H9 (cell line): ENCODE measurements at regions not wholly inside any gene's neighbourhood (a gene's known extent, or its start where the extent isn't known, plus 50 kb on each side); places are given as distances from the start of the nearest gene placed in this dataset.

ENCODE experiments used
- DNase-seq: peaks from one replicate; pipeline ENCODE4 v3.0.0-alpha.2; 2017
- H2AFZ ChIP-seq: one replicate; pipeline ENCODE4 v1.6.1; 2013; ENCODE audit warnings: mild to moderate bottlenecking, low read length, control low read depth, moderate library complexity
- H2AK5ac ChIP-seq: 2 replicates; pipeline ENCODE4 v1.6.1; 2013; ENCODE audit warnings: low read length, control low read depth, mixed read lengths; ENCODE audit not compliant: insufficient read length
- H2BK120ac ChIP-seq: one replicate; pipeline ENCODE4 v1.6.1; 2013; ENCODE audit warnings: low read depth, mild to moderate bottlenecking, low read length, control low read depth, inconsistent platforms; ENCODE audit not compliant: poor library complexity, severe bottlenecking
- H2BK12ac ChIP-seq: 2 replicates; pipeline ENCODE4 v1.6.1; 2013; ENCODE audit warnings: low read length, control low read depth, mixed read lengths, low read depth; ENCODE audit not compliant: insufficient read length
- H2BK15ac ChIP-seq: 2 replicates; pipeline ENCODE4 v1.6.1; 2013; ENCODE audit warnings: low read depth, low read length, control low read depth
- H2BK20ac ChIP-seq: one replicate; pipeline ENCODE4 v1.6.1; 2013; ENCODE audit warnings: low read depth, mild to moderate bottlenecking, low read length, control low read depth, inconsistent platforms; ENCODE audit not compliant: poor library complexity, severe bottlenecking
- H2BK5ac ChIP-seq: 2 replicates; pipeline ENCODE4 v1.6.1; 2013; ENCODE audit warnings: low read length, control low read depth, mixed read lengths; ENCODE audit not compliant: insufficient read length
- H3K14ac ChIP-seq: 2 replicates; pipeline ENCODE4 v1.6.1; 2013; ENCODE audit warnings: low read length, control low read depth; ENCODE audit not compliant: insufficient read depth
- H3K18ac ChIP-seq: 2 replicates; pipeline ENCODE4 v1.6.1; 2013; ENCODE audit warnings: low read depth, mild to moderate bottlenecking, mixed read lengths, low read length, control low read depth; ENCODE audit not compliant: insufficient read length
- H3K23ac ChIP-seq: 2 replicates; pipeline ENCODE4 v1.6.1; 2013; ENCODE audit warnings: low read length, control low read depth, mixed read lengths, low read depth; ENCODE audit not compliant: insufficient read length
- H3K23me2 ChIP-seq: 2 replicates; pipeline ENCODE4 v1.6.1; 2013; ENCODE audit warnings: low read depth, mild to moderate bottlenecking, mixed read lengths, low read length, control low read depth; ENCODE audit not compliant: insufficient read length, poor library complexity, severe bottlenecking
- H3K27ac ChIP-seq: 2 replicates; pipeline ENCODE4 v1.5.1; 2013; ENCODE audit warnings: low read length, control low read depth, mixed read lengths, low read depth; ENCODE audit not compliant: insufficient read length
- H3K27me3 ChIP-seq: 2 replicates; pipeline ENCODE4 v1.6.1; 2013; ENCODE audit warnings: low read length, control low read depth, inconsistent platforms; ENCODE audit not compliant: insufficient read depth
- H3K4ac ChIP-seq: 2 replicates; pipeline ENCODE4 v1.6.1; 2013; ENCODE audit warnings: low read depth, mild to moderate bottlenecking, control low read depth, inconsistent platforms, low read length, moderate library complexity
- H3K4me1 ChIP-seq: 2 replicates; pipeline ENCODE4 v1.6.1; 2013; ENCODE audit warnings: low read length, control low read depth, inconsistent platforms; ENCODE audit not compliant: insufficient read depth
- H3K4me2 ChIP-seq: 2 replicates; pipeline ENCODE4 v1.6.1; 2013; ENCODE audit warnings: low read length, control low read depth, mixed read lengths; ENCODE audit not compliant: insufficient read length, insufficient read depth
- H3K56ac ChIP-seq: 2 replicates; pipeline ENCODE4 v1.6.1; 2013; ENCODE audit warnings: low read depth, mild to moderate bottlenecking, mixed read lengths, low read length, control low read depth; ENCODE audit not compliant: insufficient read length
- H3K79me1 ChIP-seq: 2 replicates; pipeline ENCODE4 v1.6.1; 2013; ENCODE audit warnings: low read depth, mild to moderate bottlenecking, moderate library complexity, low read length, control low read depth, inconsistent platforms; ENCODE audit not compliant: insufficient read depth, poor library complexity, severe bottlenecking
- H3K79me2 ChIP-seq: 2 replicates; pipeline ENCODE4 v1.6.1; 2013; ENCODE audit warnings: low read length, control low read depth, inconsistent platforms; ENCODE audit not compliant: insufficient read depth
- H3K9ac ChIP-seq: 2 replicates; pipeline ENCODE4 v1.6.1; 2013; ENCODE audit warnings: low read length, control low read depth, mixed read lengths; ENCODE audit not compliant: insufficient read length; ENCODE audit errors: extremely low read depth
- H3K9me3 ChIP-seq: one replicate; pipeline ENCODE4 v1.6.1; 2013; ENCODE audit warnings: low read depth, low read length, inconsistent platforms; ENCODE audit not compliant: control insufficient read depth
- H3T11ph ChIP-seq: one replicate; pipeline ENCODE4 v1.6.1; 2013; ENCODE audit warnings: mild to moderate bottlenecking, low read length, control low read depth, inconsistent platforms
- H4K20me1 ChIP-seq: one replicate; pipeline ENCODE4 v1.6.1; 2013; ENCODE audit not compliant: control insufficient read depth, insufficient read length, insufficient read depth
- H4K5ac ChIP-seq: 2 replicates; pipeline ENCODE4 v1.6.1; 2013; ENCODE audit warnings: low read depth, mild to moderate bottlenecking, mixed read lengths, low read length, control low read depth; ENCODE audit not compliant: insufficient read length
- H4K8ac ChIP-seq: replicated peaks from 2 replicates; pipeline ENCODE4 v1.6.1; 2013; ENCODE audit warnings: low read length, control low read depth, mixed read lengths, low read depth; ENCODE audit not compliant: insufficient read length
- H4K91ac ChIP-seq: 2 replicates; pipeline ENCODE4 v1.6.1; 2013; ENCODE audit warnings: low read depth, mild to moderate bottlenecking, moderate library complexity, mixed read lengths, low read length, control low read depth; ENCODE audit not compliant: insufficient read length
- H3K27ac Mint-ChIP-seq, 3 experiments: 2 replicates in 2 of 3; 3 replicates in 1 of 3; pipeline ENCODE4 v1.8.0; 2020 to 2021; ENCODE audit warnings: mixed read lengths in 3 of 3, mild to moderate bottlenecking in 1 of 3, moderate library complexity in 1 of 3
- H3K27me3 Mint-ChIP-seq: 2 replicates; pipeline ENCODE4 v1.8.0; 2021; ENCODE audit warnings: low read depth, mild to moderate bottlenecking, moderate library complexity, mixed read lengths
- H3K36me3 Mint-ChIP-seq, 3 experiments: 2 replicates in 2 of 3; 3 replicates in 1 of 3; pipeline ENCODE4 v1.8.0; 2020 to 2021; ENCODE audit warnings: low read depth in 3 of 3, mixed read lengths in 3 of 3; ENCODE audit not compliant: insufficient read depth in 1 of 3
- H3K4me1 Mint-ChIP-seq, 2 experiments: 2 replicates each; pipeline ENCODE4 v1.8.0; 2020; ENCODE audit warnings: mixed read lengths in 2 of 2
- H3K4me3 Mint-ChIP-seq, 2 experiments: 2 replicates in 1 of 2; 3 replicates in 1 of 2; pipeline ENCODE4 v1.8.0; 2020 to 2021; ENCODE audit warnings: mild to moderate bottlenecking in 2 of 2, mixed read lengths in 2 of 2, moderate library complexity in 1 of 2
- H3K9me3 Mint-ChIP-seq, 2 experiments: 2 replicates in 1 of 2; 3 replicates in 1 of 2; pipeline ENCODE4 v1.8.0; 2020; ENCODE audit warnings: mild to moderate bottlenecking in 2 of 2, mixed read lengths in 2 of 2, moderate library complexity in 1 of 2
- WGBS: extraction: QIAGEN DNeasy Blood & Tissue Kit; methylation state at CpG from one replicate; pipeline ENCODE4 v1.1.7; 2013; ENCODE audit warnings: missing lambda C conversion rate, low lambda C conversion rate, mixed read lengths; ENCODE audit not compliant: insufficient read length; ENCODE audit errors: extremely low coverage; 5-methylcytosine and 5-hydroxymethylcytosine counted together
- TF ChIP-seq, protein P1 (sequence below): fragments of 200-600 bp; sonication (generic); conservative IDR thresholded peaks from 3 replicates; pipeline ENCODE4 v1.8.0; 2021; ENCODE audit warnings: antibody characterized with exemption, mild to moderate bottlenecking

GRCh38 chr18:44181951-44182747, 498.5 kb upstream of the SETBP1 start:
- no peaks in the 10 kb centered on the region for H3K36me3 Mint-ChIP-seq
- Histone ChIP-seq H3K4ac (no peak overlapping the region), H2BK12ac (no peak overlapping the region), H2AFZ (no peak overlapping the region), H4K20me1 (no peaks in the 10 kb centered on the region), H4K8ac (no peak overlapping the region), H3K18ac (no peak overlapping the region), H4K91ac (no peak overlapping the region), H3T11ph (no peak overlapping the region), H3K79me1 (no peaks in the 10 kb centered on the region), H2BK20ac (no peak overlapping the region), H3K79me2 (no peaks in the 10 kb centered on the region), H3K27ac (no peak overlapping the region), H3K56ac (no peak overlapping the region), H2BK5ac (no peak overlapping the region), H3K14ac (no peak overlapping the region), H4K5ac (no peak overlapping the region), H2AK5ac (no peak overlapping the region), H2BK120ac (no peak overlapping the region), H3K4me2 (no peak overlapping the region), H3K9ac (no peak overlapping the region), H3K27me3 (no peaks in the 10 kb centered on the region), H3K9me3 (no peaks in the 10 kb centered on the region), H3K23ac (no peak overlapping the region), H3K4me1 (no peaks in the 10 kb centered on the region), H2BK15ac (no peak overlapping the region), H3K23me2 (no peaks in the 10 kb centered on the region)
- TF ChIP-seq, protein P1, sequence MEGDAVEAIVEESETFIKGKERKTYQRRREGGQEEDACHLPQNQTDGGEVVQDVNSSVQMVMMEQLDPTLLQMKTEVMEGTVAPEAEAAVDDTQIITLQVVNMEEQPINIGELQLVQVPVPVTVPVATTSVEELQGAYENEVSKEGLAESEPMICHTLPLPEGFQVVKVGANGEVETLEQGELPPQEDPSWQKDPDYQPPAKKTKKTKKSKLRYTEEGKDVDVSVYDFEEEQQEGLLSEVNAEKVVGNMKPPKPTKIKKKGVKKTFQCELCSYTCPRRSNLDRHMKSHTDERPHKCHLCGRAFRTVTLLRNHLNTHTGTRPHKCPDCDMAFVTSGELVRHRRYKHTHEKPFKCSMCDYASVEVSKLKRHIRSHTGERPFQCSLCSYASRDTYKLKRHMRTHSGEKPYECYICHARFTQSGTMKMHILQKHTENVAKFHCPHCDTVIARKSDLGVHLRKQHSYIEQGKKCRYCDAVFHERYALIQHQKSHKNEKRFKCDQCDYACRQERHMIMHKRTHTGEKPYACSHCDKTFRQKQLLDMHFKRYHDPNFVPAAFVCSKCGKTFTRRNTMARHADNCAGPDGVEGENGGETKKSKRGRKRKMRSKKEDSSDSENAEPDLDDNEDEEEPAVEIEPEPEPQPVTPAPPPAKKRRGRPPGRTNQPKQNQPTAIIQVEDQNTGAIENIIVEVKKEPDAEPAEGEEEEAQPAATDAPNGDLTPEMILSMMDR: no peak
- WGBS: no CpG with 5 or more reads among the region's 3 CpGs
- no peaks in the 10 kb centered on the region for H3K27me3 Mint-ChIP-seq
- peaks cover 0 to 3% of the 10 kb centered on the region in 2 experiments; a peak in 1 of 4 replicates for H3K4me1 Mint-ChIP-seq
- no peak overlapping the region for H3K4me3 Mint-ChIP-seq
- DNase-seq: no peak
- H3K27ac Mint-ChIP-seq: no peak overlapping the region
- no peaks in the 10 kb centered on the region for H3K9me3 Mint-ChIP-seq
